Neuronal stem cell (in vitro differentiated cells): ENCODE measurements at regions not wholly inside any gene's neighbourhood (a gene's known extent, or its start where the extent isn't known, plus 50 kb on each side); places are given as distances from the start of the nearest gene placed in this dataset.

ENCODE experiments used
- DNase-seq: peaks from one replicate; pipeline ENCODE4 v3.0.0-alpha.2; 2013; ENCODE audit warnings: low spot score
- H2AFZ ChIP-seq: one replicate; pipeline ENCODE4 v1.6.1; 2013; ENCODE audit warnings: mild to moderate bottlenecking, low read length, inconsistent platforms
- H2AK5ac ChIP-seq: 2 replicates; pipeline ENCODE4 v1.6.1; 2013; ENCODE audit warnings: low read depth, mild to moderate bottlenecking, inconsistent platforms, low read length, moderate library complexity, mixed read lengths
- H2BK120ac ChIP-seq: 2 replicates; pipeline ENCODE4 v1.6.1; 2013; ENCODE audit warnings: low read depth, mild to moderate bottlenecking, inconsistent platforms, low read length, moderate library complexity, mixed read lengths
- H2BK12ac ChIP-seq: one replicate; pipeline ENCODE4 v1.6.1; 2013; ENCODE audit warnings: low read length, inconsistent platforms
- H2BK15ac ChIP-seq: 2 replicates; pipeline ENCODE4 v1.6.1; 2013; ENCODE audit warnings: mild to moderate bottlenecking, low read length, inconsistent platforms, mixed read lengths
- H2BK5ac ChIP-seq: one replicate; pipeline ENCODE4 v1.6.1; 2013; ENCODE audit warnings: inconsistent platforms, mild to moderate bottlenecking, low read length, moderate library complexity
- H3K14ac ChIP-seq: one replicate; pipeline ENCODE4 v1.6.1; 2013; ENCODE audit warnings: low read length, inconsistent platforms
- H3K18ac ChIP-seq: 2 replicates; pipeline ENCODE4 v1.6.1; 2013; ENCODE audit warnings: low read length, inconsistent platforms
- H3K23ac ChIP-seq: 2 replicates; pipeline ENCODE4 v1.6.1; 2013; ENCODE audit warnings: low read depth, mild to moderate bottlenecking, mixed read lengths, low read length, inconsistent platforms; ENCODE audit not compliant: poor library complexity
- H3K27ac ChIP-seq: replicated peaks from 3 replicates; pipeline ENCODE4 v1.5.1; 2013; ENCODE audit warnings: low read length, inconsistent platforms
- H3K27me3 ChIP-seq, 3 experiments: 2 replicates each; pipeline ENCODE4 v1.6.1; 2013; ENCODE audit warnings: low read length in 3 of 3, mild to moderate bottlenecking in 2 of 3, inconsistent platforms in 1 of 3, low read depth in 1 of 3, mixed read lengths in 1 of 3, moderate library complexity in 1 of 3; ENCODE audit not compliant: control insufficient read depth in 3 of 3, insufficient read depth in 3 of 3
- H3K36me3 ChIP-seq, 2 donors: replicated peaks in 1 of 2; 2 replicates each; pipeline ENCODE4 v1.6.1; 2013; ENCODE audit warnings: low read length in 2 of 2; ENCODE audit not compliant: control insufficient read depth in 2 of 2, insufficient read depth in 2 of 2
- H3K4ac ChIP-seq: 2 replicates; pipeline ENCODE4 v1.6.1; 2013; ENCODE audit warnings: inconsistent platforms, mild to moderate bottlenecking, low read length, moderate library complexity
- H3K4me1 ChIP-seq, 2 donors: 1 replicate in 1 of 2; 2 replicates in 1 of 2; pipeline ENCODE4 v1.6.1; 2013; ENCODE audit warnings: low read length in 2 of 2, low read depth in 1 of 2; ENCODE audit not compliant: control insufficient read depth in 2 of 2, insufficient read depth in 1 of 2
- H3K4me2 ChIP-seq: one replicate; pipeline ENCODE4 v1.6.1; 2013; ENCODE audit warnings: mild to moderate bottlenecking, low read length, inconsistent platforms; ENCODE audit not compliant: insufficient read depth, poor library complexity, severe bottlenecking
- H3K4me3 ChIP-seq, 2 donors: 2 replicates each; pipeline ENCODE4 v1.5.1; 2013; ENCODE audit warnings: low read length in 2 of 2, mild to moderate bottlenecking in 2 of 2, inconsistent platforms in 1 of 2, moderate library complexity in 1 of 2
- H3K79me1 ChIP-seq: one replicate; pipeline ENCODE4 v1.6.1; 2013; ENCODE audit warnings: low read depth, mild to moderate bottlenecking, inconsistent platforms, low read length, moderate library complexity
- H3K9ac ChIP-seq: one replicate; pipeline ENCODE4 v1.6.1; 2013; ENCODE audit warnings: mild to moderate bottlenecking, low read depth, low read length, inconsistent platforms; ENCODE audit not compliant: poor library complexity
- H3K9me3 ChIP-seq, 2 donors: replicated peaks in 1 of 2; 2 replicates each; pipeline versions ENCODE3 to v1.6.1; 2013; ENCODE audit warnings: low read length in 2 of 2, mild to moderate bottlenecking in 2 of 2, inconsistent platforms in 1 of 2, low read depth in 1 of 2, mixed read lengths in 1 of 2, moderate library complexity in 1 of 2; ENCODE audit not compliant: control insufficient read depth in 2 of 2, insufficient read depth in 1 of 2
- H4K8ac ChIP-seq: one replicate; pipeline ENCODE4 v1.6.1; 2013; ENCODE audit warnings: low read depth, mild to moderate bottlenecking, inconsistent platforms, low read length, moderate library complexity
- H4K91ac ChIP-seq: one replicate; pipeline ENCODE4 v1.6.1; 2013; ENCODE audit warnings: low read length, low read depth, mild to moderate bottlenecking, inconsistent platforms; ENCODE audit not compliant: poor library complexity
- WGBS, 2 donors: extraction: QIAGEN DNeasy Blood & Tissue Kit; methylation state at CpG; one replicate each; pipeline ENCODE4 v1.1.7; 2013; ENCODE audit warnings: missing lambda C conversion rate in 2 of 2, mixed read lengths in 1 of 2; ENCODE audit not compliant: insufficient read length in 2 of 2, insufficient replicate concordance in 1 of 2; ENCODE audit errors: extremely low coverage in 2 of 2; 5-methylcytosine and 5-hydroxymethylcytosine counted together

- H2BK12ac ChIP-seq: no peak overlapping the region
- WGBS, 2 donors: no CpG with 5 or more reads among the region's 4 CpGs
- no peak overlapping the region for H3K14ac ChIP-seq
- no peaks in the 10 kb centered on the region for H3K27me3 ChIP-seq
- H3K4me3 ChIP-seq: no peak overlapping the region
- no peak overlapping the region for H2BK5ac ChIP-seq
- peaks cover 0 to 3% of the 10 kb centered on the region in 2 donors for H3K4me1 ChIP-seq
- H3K36me3 ChIP-seq: no peaks in the 10 kb centered on the region
- DNase-seq: no peak
- no peak overlapping the region for H2BK120ac ChIP-seq
- H3K9me3 ChIP-seq: no peaks in the 10 kb centered on the region
- no peak overlapping the region for H3K9ac ChIP-seq
- H4K8ac ChIP-seq: no peak overlapping the region
- H3K18ac ChIP-seq: no peak overlapping the region
- no peaks in the 10 kb centered on the region for H3K79me1 ChIP-seq
- peak overlapping the region; percentile 44 for H2AFZ ChIP-seq
- H2BK15ac ChIP-seq: no peak overlapping the region
- no peak overlapping the region for H3K27ac ChIP-seq
- no peak overlapping the region for H3K23ac ChIP-seq
- no peak overlapping the region for H4K91ac ChIP-seq
- H2AK5ac ChIP-seq: no peak overlapping the region
- H3K4ac ChIP-seq: no peak overlapping the region
- H3K4me2 ChIP-seq: no peak overlapping the region
Measured at GRCh38 chr14:42192738-42193653, 586.3 kb downstream of the LRFN5 start.

GRCh38 chr14:42190744-42191143 lies 584.1 kb downstream of the LRFN5 start:
- no CpG with 5 or more reads among the region's 1 CpG for WGBS, 2 donors
- Histone ChIP-seq H3K4me3 (no peak overlapping the region), H2BK15ac (no peak overlapping the region), H2AK5ac (no peak overlapping the region), H2BK120ac (no peak overlapping the region), H3K18ac (no peak overlapping the region), H3K9me3 (no peaks in the 10 kb centered on the region), H3K14ac (no peak overlapping the region), H2BK5ac (no peak overlapping the region), H3K27me3 (no peaks in the 10 kb centered on the region), H4K8ac (no peak overlapping the region), H3K36me3 (no peaks in the 10 kb centered on the region), H3K9ac (no peak overlapping the region), H3K4me2 (no peak overlapping the region), H2AFZ (no peak overlapping the region), H3K79me1 (no peaks in the 10 kb centered on the region), H3K27ac (no peak overlapping the region), H3K23ac (no peak overlapping the region), H2BK12ac (no peak overlapping the region), H4K91ac (no peak overlapping the region), H3K4ac (no peak overlapping the region), H3K4me1 (peaks cover 0 to 3% of the 10 kb centered on the region in 2 donors)
- DNase-seq: no peak

- Histone ChIP-seq H4K91ac (no peak overlapping the region), H2BK5ac (no peak overlapping the region), H3K4me1 (peaks cover 0 to 3% of the 10 kb centered on the region in 2 donors), H4K8ac (no peak overlapping the region), H3K27ac (no peak overlapping the region), H2BK12ac (no peak overlapping the region), H3K27me3 (no peaks in the 10 kb centered on the region), H3K79me1 (no peaks in the 10 kb centered on the region), H3K4me2 (no peak overlapping the region), H3K18ac (no peak overlapping the region), H2BK15ac (no peak overlapping the region), H2BK120ac (no peak overlapping the region), H2AFZ (no peak overlapping the region), H3K4ac (no peak overlapping the region), H3K36me3 (no peaks in the 10 kb centered on the region), H3K14ac (no peak overlapping the region), H3K4me3 (no peak overlapping the region), H3K9me3 (no peaks in the 10 kb centered on the region), H3K9ac (no peak overlapping the region), H3K23ac (no peak overlapping the region), H2AK5ac (no peak overlapping the region)
- no peak for DNase-seq
Measured at GRCh38 chr14:42187846-42188245, 581.2 kb downstream of the LRFN5 start.

- no peak overlapping the region for H2BK15ac ChIP-seq
- H4K8ac ChIP-seq: no peak overlapping the region
- H4K91ac ChIP-seq: no peak overlapping the region
- H3K9me3 ChIP-seq: no peaks in the 10 kb centered on the region
- H3K4me2 ChIP-seq: no peak overlapping the region
- H3K4me3 ChIP-seq: no peak overlapping the region
- H3K4ac ChIP-seq: no peak overlapping the region
- H3K23ac ChIP-seq: no peak overlapping the region
- no peak overlapping the region for H3K18ac ChIP-seq
- no peak overlapping the region for H2AK5ac ChIP-seq
- H3K14ac ChIP-seq: no peak overlapping the region
- no peak overlapping the region for H2BK5ac ChIP-seq
- H2AFZ ChIP-seq: no peak overlapping the region
- no peaks in the 10 kb centered on the region for H3K27me3 ChIP-seq
- H3K36me3 ChIP-seq: no peaks in the 10 kb centered on the region
- no peak overlapping the region for H3K27ac ChIP-seq
- no peaks in the 10 kb centered on the region for H3K4me1 ChIP-seq
- DNase-seq: no peak
- H2BK12ac ChIP-seq: no peak overlapping the region
- WGBS, 2 donors: no CpG with 5 or more reads among the region's 2 CpGs
- no peak overlapping the region for H2BK120ac ChIP-seq
- H3K79me1 ChIP-seq: no peaks in the 10 kb centered on the region
- H3K9ac ChIP-seq: no peak overlapping the region
Measured at GRCh38 chr14:42185718-42186117, 579.0 kb downstream of the LRFN5 start.
